Karpas-422 (cell line): ENCODE measurements at regions not wholly inside any gene's neighbourhood (a gene's known extent, or its start where the extent isn't known, plus 50 kb on each side); places are given as distances from the start of the nearest gene placed in this dataset. TPM values are rescaled to one million over a fixed set of nuclear protein-coding genes. Genes with fewer than 3 reads are reported as not detected.

Source experiments
- DNase-seq: peaks from one replicate; pipeline ENCODE4 v3.0.0-alpha.2; 2015
- H2AFZ ChIP-seq: fragments of 200-600 bp; sonication (generic); 2 replicates; pipeline ENCODE4 v1.6.1; 2014; ENCODE audit warnings: antibody characterized with exemption, low read length, mixed read lengths
- H3K27ac ChIP-seq: fragments of 200-600 bp; sonication (generic); 2 replicates; pipeline ENCODE4 v1.5.1; 2014; ENCODE audit warnings: mild to moderate bottlenecking, low read length, moderate library complexity
- H3K27me3 ChIP-seq: fragments of 200-600 bp; sonication (generic); 2 replicates; pipeline ENCODE4 v1.6.1; 2014; ENCODE audit warnings: low read length, mixed read lengths
- H3K36me3 ChIP-seq: fragments of 200-600 bp; sonication (generic); 2 replicates; pipeline ENCODE4 v1.6.1; 2014; ENCODE audit warnings: low read length, mixed read lengths; ENCODE audit not compliant: insufficient read depth
- H3K4me1 ChIP-seq: fragments of 200-600 bp; sonication (generic); 2 replicates; pipeline ENCODE4 v1.6.1; 2014; ENCODE audit warnings: mild to moderate bottlenecking, low read length, mixed read lengths
- H3K4me2 ChIP-seq: fragments of 200-600 bp; sonication (generic); 2 replicates; pipeline ENCODE4 v1.6.1; 2014; ENCODE audit warnings: low read length, low read depth, mild to moderate bottlenecking; ENCODE audit not compliant: poor library complexity, severe bottlenecking
- H3K4me3 ChIP-seq: fragments of 200-600 bp; sonication (generic); 2 replicates; pipeline ENCODE4 v1.5.1; 2014; ENCODE audit warnings: mild to moderate bottlenecking, antibody characterized with exemption, low read length, mixed read lengths
- H3K79me2 ChIP-seq: fragments of 200-600 bp; sonication (generic); 2 replicates; pipeline ENCODE4 v1.6.1; 2014; ENCODE audit warnings: mild to moderate bottlenecking, low read length, mixed read lengths
- H3K9ac ChIP-seq: fragments of 200-600 bp; sonication (generic); 2 replicates; pipeline ENCODE4 v1.6.0; 2014; ENCODE audit warnings: low read length
- H3K9me2 ChIP-seq: fragments of 200-600 bp; sonication (generic), shearing (Covaris generic); replicated peaks from 2 replicates; pipeline ENCODE4 v1.6.0; 2014; ENCODE audit warnings: mild to moderate bottlenecking, low read length, moderate library complexity; ENCODE audit not compliant: insufficient read depth
- H3K9me3 ChIP-seq: fragments of 300-700, 200-600 bp; sonication (generic); 2 replicates; pipeline ENCODE4 v1.6.1; 2014; ENCODE audit warnings: low read length, mixed read lengths
- H4K20me1 ChIP-seq: fragments of 200-600 bp; sonication (generic); 2 replicates; pipeline ENCODE4 v1.6.1; 2014; ENCODE audit warnings: mild to moderate bottlenecking, antibody characterized with exemption, low read length, low read depth; ENCODE audit not compliant: insufficient read depth
- small RNA-seq: library from RNA; depleted of rRNA; stranded (forward); fragments of <200 nt; gene quantifications from one replicate; pipeline ENCODE3, GENCODE V24; 2014

DNA sequence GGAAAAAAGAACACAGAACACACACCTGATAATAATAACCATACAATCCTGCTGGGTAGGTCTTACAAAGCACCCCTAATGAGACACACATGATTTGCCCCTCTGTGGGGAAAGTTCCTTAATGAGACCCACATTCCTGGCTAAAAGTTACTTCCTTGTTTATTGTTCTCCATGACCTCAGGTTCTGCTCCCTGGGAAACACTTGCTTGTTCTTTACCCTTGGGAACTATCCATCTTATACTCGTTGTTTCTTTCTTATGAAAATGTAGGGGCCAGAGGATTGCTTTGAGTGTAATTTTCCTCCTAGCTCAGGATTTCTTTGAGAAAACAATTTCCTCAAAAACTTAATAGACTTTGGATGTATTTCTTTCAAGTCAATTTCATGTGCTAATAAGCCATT is 52.1 kb upstream of the PCDH10 start:
- H3K9me3 ChIP-seq = no peaks in the 10 kb centered on the region
- H3K4me1 ChIP-seq = no peaks in the 10 kb centered on the region
- H3K36me3 ChIP-seq = no peaks in the 10 kb centered on the region
- H3K27me3 ChIP-seq = no peaks in the 10 kb centered on the region
- H3K4me2 ChIP-seq = no peak overlapping the region
- no peak overlapping the region for H3K9ac ChIP-seq
- no peaks in the 10 kb centered on the region for H3K9me2 ChIP-seq
- no peaks in the 10 kb centered on the region for H4K20me1 ChIP-seq
- no peak overlapping the region for H3K27ac ChIP-seq
- 0 out of 2 replicates have a peak overlapping the region, but pooled peaks have one; percentile 25 for H2AFZ ChIP-seq
- no peak for DNase-seq
- no peak overlapping the region for H3K4me3 ChIP-seq
- no peaks in the 10 kb centered on the region for H3K79me2 ChIP-seq

Small RNA genes lying in the stretch of these regions (small RNA-seq; reads per million reads assigned to genes)
- not detected for gene AC096711.1
